Transverse colon (tissue), 4 donors: ENCODE measurements at regions not wholly inside any gene's neighbourhood (a gene's known extent, or its start where the extent isn't known, plus 50 kb on each side); places are given as distances from the start of the nearest gene placed in this dataset.

ENCODE experiments used
- EP300 ChIP-seq: sonication (generic); formaldehyde crosslinking; IDR thresholded peaks from one replicate; pipeline ENCODE4 v1.6.1; 2017; ENCODE audit warnings: antibody characterized with exemption, low read depth
- POLR2A ChIP-seq: fragments of 450-650 bp; IDR thresholded peaks from one replicate; pipeline ENCODE4 v1.6.1; 2016; ENCODE audit warnings: antibody characterized with exemption, mild to moderate bottlenecking, moderate library complexity
- POLR2AphosphoS5 ChIP-seq, 3 donors: sonication (generic); formaldehyde crosslinking; IDR thresholded peaks; one replicate each; pipeline ENCODE4 v1.6.1; 2016; ENCODE audit warnings: antibody characterized with exemption in 3 of 3
- TF ChIP-seq, protein P1 (sequence below), 5 experiments: fragments of 200-600 bp in 3 of 5; fragments of 450-650 bp in 2 of 5; sonication (generic) in 3 of 5; IDR thresholded peaks; 1 replicate in 2 of 5; 2 replicates in 3 of 5; pipeline ENCODE4 v1.5.1; 2016 to 2017; ENCODE audit warnings: antibody characterized with exemption in 5 of 5, inconsistent platforms in 3 of 5, mild to moderate bottlenecking in 2 of 5, moderate library complexity in 1 of 5

DNA sequence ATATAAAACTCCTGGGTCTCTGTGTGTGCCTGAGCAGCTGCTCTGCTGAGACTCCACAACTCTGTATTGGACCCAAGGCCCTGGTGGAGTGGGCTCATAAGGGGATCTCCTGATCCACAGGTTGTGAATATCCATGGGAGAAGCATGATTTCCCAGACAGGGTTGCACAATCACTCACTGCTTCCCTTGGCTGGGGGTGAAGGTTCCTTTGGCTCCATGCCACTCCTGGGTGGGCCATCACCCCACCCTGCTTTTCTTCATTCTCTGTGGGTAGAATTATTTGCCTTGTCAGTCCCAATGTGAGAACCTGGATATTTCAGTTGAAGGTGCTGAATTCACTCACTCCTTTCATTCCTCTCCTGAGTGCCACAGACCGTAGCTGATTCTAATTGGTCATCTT is 205.2 kb upstream of the TMEM260 start:
- TF ChIP-seq, protein P1, sequence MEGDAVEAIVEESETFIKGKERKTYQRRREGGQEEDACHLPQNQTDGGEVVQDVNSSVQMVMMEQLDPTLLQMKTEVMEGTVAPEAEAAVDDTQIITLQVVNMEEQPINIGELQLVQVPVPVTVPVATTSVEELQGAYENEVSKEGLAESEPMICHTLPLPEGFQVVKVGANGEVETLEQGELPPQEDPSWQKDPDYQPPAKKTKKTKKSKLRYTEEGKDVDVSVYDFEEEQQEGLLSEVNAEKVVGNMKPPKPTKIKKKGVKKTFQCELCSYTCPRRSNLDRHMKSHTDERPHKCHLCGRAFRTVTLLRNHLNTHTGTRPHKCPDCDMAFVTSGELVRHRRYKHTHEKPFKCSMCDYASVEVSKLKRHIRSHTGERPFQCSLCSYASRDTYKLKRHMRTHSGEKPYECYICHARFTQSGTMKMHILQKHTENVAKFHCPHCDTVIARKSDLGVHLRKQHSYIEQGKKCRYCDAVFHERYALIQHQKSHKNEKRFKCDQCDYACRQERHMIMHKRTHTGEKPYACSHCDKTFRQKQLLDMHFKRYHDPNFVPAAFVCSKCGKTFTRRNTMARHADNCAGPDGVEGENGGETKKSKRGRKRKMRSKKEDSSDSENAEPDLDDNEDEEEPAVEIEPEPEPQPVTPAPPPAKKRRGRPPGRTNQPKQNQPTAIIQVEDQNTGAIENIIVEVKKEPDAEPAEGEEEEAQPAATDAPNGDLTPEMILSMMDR (IDR thresholded peaks at IDR 0.05) = no peak
- no peak for TF ChIP-seq EP300
- no peak for TF ChIP-seq POLR2A
- no peak for TF ChIP-seq POLR2AphosphoS5 (IDR thresholded peaks at IDR 0.05)
